Middle frontal gyrus (tissue), 1 donor: ENCODE measurements at regions not wholly inside any gene's neighbourhood (a gene's known extent, or its start where the extent isn't known, plus 50 kb on each side); places are given as distances from the start of the nearest gene placed in this dataset.

Experiments used
- DNase-seq: peaks from one replicate; pipeline ENCODE4 v3.0.0-alpha.2; 2015; ENCODE audit warnings: low spot score; ENCODE audit errors: extremely low spot score

DNA sequence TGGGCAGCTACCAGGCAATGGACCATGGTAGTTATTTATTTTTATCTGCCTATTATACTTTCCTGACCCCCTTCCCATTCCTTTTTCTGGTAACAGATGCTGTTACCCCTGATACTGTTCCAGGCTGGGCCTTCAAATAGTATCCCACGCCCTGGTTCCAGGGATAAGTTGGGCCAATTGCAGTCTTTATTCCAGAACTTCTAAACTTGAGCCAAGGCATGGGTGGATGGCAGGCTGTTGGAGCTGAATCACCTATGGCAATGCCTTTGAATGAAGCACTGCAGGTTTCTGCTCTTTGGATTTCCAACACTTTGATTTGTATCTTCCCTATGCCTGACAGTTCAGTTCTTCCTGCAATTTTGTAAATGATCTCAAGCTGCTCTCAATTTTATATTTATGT lies 99.2 kb upstream of the LHCGR start:
- DNase-seq, result peak; percentile 47

DNA sequence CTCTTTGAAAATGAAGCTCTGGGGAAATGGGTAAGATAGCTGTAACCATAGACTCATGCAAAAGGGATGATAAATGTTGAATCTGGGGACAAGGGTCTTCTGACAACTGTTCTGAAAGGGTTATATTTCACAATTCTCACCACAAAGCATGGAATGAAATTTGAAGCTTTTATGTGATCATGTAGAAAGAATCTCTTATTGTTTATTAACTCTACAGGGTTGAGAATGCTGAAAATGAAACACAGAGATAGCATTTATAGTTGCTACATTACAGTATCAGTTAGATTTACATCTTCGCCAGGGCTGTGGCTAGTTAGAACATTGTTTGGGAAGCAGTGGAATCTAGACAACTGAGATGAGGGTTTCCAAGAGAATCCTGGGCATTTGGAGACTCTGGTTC lies 97.4 kb upstream of the LHCGR start:
- no peak for DNase-seq

DNA sequence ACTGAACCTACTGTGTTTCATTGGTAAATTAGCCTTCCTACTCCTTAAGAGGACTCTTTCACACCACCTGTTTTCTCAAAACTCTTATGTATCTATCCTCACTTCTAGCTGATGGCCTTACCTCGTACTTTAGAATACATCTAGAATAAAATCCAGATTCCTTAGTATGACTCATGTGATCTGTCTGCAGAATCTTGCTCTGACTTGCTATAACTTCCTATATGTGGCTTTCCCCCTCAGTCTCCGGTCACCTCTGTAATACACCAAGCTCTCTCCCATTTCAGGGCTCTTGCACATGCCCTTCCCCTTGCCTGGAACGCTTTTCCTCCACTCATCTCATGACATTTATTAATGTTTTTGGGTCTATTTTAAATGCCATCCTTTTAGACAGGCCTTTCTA lies 95.6 kb upstream of the LHCGR start:
- no peak for DNase-seq

DNA sequence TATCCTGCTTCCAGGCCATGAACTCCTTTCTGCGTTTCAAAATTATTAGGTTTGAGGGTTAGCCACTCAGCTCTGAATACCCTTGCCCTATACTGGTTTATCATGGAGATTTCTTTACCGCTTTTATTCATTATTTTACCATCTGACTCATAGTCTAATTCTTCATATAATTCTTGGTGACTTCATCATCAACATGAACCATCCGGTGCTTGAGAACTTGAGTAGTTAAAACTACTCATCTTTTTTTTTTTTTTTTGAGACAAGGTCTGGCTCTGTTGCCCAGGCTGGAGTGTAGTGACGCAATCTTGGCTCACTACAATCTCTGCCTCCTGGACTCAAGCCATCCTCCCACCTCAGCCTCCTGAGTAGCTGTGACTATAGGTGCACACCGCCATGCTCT lies 94.2 kb upstream of the LHCGR start:
- no peak for DNase-seq

DNA sequence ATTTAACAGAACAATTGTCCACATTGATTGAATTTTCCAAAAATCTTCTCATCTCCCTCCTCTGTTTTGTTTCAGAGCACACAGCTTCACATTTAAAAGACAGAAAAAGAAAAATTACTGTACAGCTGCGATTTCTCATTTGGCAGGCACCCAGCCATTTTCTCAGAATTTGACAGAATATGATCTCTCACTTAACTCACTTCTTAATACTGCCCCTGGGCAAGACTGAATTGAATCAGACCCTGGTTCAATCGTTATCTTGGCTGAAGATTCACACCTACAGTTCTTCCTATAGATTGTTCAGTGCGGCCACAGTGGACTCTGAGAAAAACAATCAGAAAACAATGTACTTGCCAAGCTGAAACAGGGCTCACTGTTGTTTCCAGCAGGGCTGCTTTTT lies 90.2 kb upstream of the LHCGR start:
- DNase-seq, result no peak

DNA sequence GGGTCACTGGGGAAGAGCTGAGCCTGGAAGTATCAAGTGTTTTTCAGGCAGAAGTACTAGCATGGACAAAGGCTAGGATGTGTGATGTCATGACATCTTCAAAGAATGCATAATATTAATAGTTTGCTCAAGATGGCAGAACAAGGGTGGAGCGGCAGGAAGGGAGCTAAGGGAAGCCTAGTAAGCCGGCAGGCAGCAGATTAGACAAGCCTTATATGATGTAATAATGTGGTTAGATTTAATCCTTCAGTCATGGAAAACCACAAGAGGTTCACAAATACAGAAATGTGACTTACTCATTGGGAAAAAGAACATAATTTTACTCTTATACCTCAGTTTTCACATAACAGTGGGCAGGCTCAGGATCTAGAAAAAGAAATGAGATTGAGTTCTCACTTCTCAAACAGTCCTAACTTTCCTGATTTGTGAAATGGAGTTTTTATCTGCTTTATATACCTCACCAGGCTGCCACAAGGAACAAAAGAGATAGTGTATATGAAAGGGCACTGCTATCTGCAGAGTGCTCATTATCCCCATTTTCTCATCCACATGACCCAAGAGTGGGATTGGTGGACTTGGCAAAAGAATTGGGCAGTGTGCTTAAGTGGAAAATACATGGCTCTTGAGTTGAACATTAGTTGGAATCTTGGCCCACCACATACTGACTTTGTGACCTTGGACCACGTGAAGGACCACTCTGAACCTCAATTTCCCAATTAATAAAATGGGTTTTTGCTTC lies 89.1 kb upstream of the LHCGR start:
- no peak for DNase-seq

DNA sequence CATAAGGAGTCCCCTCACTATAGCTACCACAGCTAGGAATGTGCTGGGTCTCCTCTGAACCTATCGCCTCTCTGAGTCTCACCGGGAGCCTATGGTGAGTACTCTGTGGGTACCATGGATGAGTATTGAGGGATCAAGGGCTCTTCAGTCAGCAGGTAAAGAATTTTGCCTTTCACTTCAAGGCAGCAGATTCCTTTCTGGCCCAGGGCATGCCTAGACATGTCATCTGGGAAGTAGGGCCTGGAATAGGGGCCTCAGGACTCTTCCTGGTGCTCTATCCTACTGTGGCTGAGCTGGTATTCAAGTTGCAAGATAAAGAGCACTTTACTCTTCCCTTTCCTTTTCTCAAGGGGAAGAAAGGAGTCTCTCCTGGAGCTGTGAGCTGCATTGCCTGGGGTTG lies 85.6 kb upstream of the LHCGR start:
- no peak for DNase-seq

DNA sequence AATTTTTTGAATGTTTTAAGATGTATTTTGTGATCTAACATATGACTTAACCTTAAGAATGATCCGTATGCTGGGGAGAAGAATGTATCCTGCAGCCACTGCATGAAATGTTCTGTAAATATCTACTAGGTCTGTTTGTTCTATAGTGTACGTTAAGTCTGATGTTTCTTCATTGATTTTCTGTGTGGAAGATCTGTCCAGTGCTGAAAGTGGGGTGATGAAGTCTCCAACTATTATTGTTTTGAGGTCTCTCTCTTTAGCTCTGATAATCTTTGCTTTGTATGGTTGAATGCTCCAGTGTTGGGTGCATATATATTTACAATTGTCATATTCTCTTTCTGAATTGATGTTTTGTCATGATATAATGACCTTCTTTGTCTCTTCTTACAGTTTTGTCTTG lies 82.5 kb upstream of the LHCGR start:
- no peak for DNase-seq

DNA sequence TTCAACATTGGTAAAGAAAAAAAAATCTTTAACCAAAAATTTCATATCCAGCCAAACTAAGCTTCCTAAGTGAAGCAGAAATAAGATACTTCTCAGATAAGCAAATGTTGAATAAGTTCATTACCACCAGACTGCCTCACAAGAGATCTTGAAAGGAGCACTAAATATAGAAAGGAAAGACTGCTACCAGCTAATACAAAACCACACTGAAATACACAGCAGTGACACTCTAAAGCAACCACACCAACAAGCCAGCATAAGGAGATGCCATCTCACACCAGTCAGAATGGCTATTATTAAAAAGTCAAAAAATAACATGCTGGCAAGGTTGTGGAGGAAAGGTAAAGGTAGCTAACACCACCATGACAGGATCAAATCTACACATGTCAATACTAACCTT lies 74.0 kb upstream of the LHCGR start:
- no peak for DNase-seq

DNA sequence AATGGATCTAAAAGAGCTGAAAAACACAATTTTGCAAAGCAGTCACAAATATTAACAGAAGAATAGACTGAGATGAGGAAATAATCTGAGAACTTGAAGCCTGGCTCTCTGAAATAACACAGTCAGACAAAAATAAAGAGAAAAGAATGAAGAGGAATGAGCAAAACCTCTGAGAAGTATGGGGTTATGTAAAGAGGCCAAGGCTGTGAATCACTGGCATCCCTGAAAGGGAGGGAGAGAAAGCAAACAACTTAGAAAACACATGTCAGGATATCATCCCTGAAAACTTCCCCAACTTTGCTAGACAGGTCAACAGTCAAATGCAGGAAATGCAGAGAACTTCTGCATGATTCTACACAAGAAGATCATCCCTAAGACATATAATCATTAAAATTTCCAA lies 73.5 kb upstream of the LHCGR start:
- DNase-seq, result no peak

DNA sequence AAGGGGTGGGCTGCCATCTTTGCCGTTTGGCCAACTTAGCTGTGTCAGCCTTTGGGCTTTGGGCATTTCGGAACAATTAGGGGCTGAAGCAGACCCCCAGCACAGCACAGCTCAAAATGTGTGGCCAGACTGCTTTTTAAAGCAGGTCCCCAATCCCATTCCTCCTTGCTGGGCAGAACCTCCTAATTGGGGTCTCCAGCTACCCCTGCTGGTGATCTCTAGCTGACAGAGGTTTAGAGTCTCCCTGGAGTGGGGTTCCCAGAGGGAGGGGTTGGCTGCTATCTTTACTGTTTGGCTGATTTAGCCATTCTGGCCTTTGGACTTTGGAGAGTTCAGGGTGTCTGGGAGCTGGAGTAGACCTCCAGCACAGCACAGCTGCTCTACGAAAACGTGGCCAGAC lies 71.5 kb upstream of the LHCGR start:
- no peak for DNase-seq

DNA sequence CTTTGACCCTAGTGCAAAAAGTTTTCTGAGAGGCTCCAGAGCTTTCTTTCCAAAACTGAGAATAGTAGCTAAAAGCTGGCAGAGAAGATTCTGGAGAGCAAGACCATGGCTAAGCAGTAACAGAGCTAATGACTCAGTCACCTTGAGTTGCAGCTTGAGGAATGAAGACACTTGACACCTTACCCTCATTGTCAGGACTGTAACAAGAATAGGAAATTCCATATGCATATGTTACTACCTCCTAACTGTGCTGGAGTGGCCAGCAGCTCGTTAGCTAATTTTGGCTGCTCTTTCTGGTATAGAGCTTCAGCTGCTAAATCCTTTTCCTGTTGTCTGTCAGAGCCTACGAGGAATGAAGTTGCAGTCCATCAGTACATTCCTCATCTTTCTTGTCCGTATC lies 68.6 kb upstream of the LHCGR start:
- DNase-seq, result no peak

DNA sequence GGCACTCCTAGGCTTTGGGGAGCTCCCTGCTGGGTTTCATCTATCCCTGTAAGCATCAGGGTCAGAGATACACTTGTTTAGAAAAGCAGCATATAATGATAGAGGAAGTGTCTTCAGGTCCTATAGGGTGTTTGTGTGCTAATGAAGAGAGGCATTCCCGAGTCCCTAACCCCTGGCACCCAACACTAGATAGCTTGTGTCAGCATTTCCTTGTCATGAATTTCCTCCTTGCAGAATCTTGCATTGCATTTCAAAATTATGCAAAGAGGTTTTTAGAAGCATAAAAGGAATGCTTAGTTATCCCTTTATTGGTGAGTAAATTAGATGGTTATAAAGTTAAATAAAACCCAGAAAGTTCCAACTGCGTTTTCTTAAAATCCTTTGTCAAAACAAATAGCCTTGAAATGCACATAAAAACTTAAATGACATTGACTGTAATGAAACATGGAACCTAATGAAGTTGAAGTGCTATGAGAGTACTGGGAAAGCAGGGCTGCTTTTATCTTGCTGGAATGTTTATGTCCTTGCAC lies 63.7 kb upstream of the LHCGR start:
- no peak for DNase-seq

DNA sequence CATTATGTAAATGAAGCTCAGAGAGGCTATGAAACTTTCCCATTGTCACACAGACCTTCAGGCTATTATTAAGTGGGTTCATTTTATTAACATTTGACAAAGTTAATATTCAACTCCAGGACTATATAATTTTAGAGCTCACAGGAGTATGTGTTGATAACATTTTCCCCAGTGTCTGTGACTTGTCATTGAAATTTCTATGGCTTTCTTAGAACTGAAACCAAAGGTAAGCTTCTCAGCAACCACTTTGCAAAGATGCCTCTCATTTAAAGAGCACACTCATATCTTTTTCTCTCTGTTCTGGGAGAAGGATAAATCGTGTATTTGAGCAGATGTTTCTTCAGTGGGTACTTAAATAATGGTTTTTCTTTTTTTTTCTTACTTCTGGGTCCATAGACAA lies 61.8 kb upstream of the LHCGR start:
- no peak for DNase-seq

DNA sequence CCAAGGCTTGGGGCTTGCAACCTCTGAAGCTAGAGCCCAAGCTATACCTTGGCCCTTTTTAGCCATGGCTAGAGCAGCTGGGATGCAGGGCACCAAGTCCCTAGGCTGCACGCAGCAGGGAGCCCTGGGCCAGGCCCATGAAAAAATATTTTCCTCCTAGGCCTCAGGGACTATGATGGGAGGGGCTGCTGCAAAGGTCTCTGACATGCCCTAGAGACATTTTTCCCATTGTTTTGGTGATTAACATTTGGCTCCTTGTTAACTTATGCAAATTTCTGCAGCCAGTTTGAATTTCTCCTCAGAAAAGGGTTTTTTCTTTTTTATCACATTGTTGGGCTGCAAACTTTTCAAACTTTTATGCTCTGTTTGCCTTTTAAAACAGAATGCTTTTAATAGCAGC lies 56.9 kb upstream of the LHCGR start:
- no peak for DNase-seq

DNA sequence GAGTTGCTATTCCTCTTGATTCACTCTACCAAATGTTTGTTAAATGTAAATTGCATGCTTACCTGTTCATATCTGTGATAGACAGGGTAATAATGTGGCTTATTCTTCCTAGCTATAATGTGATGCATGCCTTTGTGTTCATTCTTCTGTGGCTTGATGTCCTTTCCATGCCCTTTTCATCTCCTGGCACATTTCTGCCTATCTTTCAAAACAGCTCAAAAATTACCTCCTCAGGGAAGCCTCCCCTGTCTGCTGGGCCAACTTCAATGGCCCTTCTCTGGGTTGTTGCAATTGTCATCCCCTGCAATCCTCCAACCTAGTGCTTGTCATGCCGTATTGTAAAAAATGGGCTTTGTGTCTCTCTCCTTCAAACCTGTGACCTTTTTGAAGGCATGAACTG lies 52.8 kb upstream of the LHCGR start:
- no peak for DNase-seq
